Thyroid gland (tissue), 4 donors: ENCODE measurements at regions not wholly inside any gene's neighbourhood (a gene's known extent, or its start where the extent isn't known, plus 50 kb on each side); places are given as distances from the start of the nearest gene placed in this dataset.

Source experiments
- DNase-seq, 2 donors: peaks; one replicate each; pipeline ENCODE4 v3.0.0-alpha.2; 2019
- H3K27ac ChIP-seq, 3 donors: fragments of 200-600 bp; sonication (generic); 1 replicate in 2 of 3; 2 replicates in 1 of 3; pipeline ENCODE4 v1.5.1; 2016 to 2019; ENCODE audit warnings: mild to moderate bottlenecking in 1 of 3, moderate library complexity in 1 of 3
- H3K27me3 ChIP-seq: fragments of 200-600 bp; sonication (generic); one replicate; pipeline ENCODE4 v1.5.1; 2019
- H3K36me3 ChIP-seq, 2 donors: fragments of 200-600 bp; sonication (generic); one replicate each; pipeline ENCODE4 v1.5.1; 2016 to 2019
- H3K4me1 ChIP-seq, 2 donors: fragments of 200-600 bp; sonication (generic); one replicate each; pipeline ENCODE4 v1.5.1; 2017 to 2019
- H3K4me3 ChIP-seq, 3 donors: fragments of 200-600 bp; sonication (generic); replicated peaks in 1 of 3; 1 replicate in 2 of 3; 2 replicates in 1 of 3; pipeline ENCODE4 v1.5.1; 2016; ENCODE audit warnings: mild to moderate bottlenecking in 1 of 3
- H3K9me3 ChIP-seq: fragments of 200-600 bp; sonication (generic); one replicate; pipeline ENCODE4 v1.5.1; 2017
- CTCF ChIP-seq, 6 experiments: fragments of 200-600 bp in 3 of 6; fragments of 450-650 bp in 3 of 6; sonication (generic) in 3 of 6; IDR thresholded peaks; one replicate each; pipeline ENCODE4 v1.5.1; 2016 to 2019; ENCODE audit warnings: antibody characterized with exemption in 6 of 6, mild to moderate bottlenecking in 2 of 6, inconsistent platforms in 1 of 6, moderate library complexity in 1 of 6
- POLR2A ChIP-seq, 2 donors: fragments of 450-650 bp; IDR thresholded peaks; one replicate each; pipeline ENCODE4 v1.6.1; 2017; ENCODE audit warnings: antibody characterized with exemption in 2 of 2, mild to moderate bottlenecking in 2 of 2, moderate library complexity in 1 of 2
- WGBS, 2 donors: methylation state at CpG; one replicate each; pipeline ENCODE4 v1.1.5; 2017; 5-methylcytosine and 5-hydroxymethylcytosine counted together
- intact Hi-C: fragments of 100-400 bp; cut with DNase I; formaldehyde crosslinking; loops from one replicate; pipeline ENCODE4 v1.15.1; 2023

GRCh38 chr21:25220169-25220568 is 387.1 kb downstream of the MRPL39 start:
- DNase-seq: no peak
- H3K36me3 ChIP-seq: no peaks in the 10 kb centered on the region
- H3K27me3 ChIP-seq: no peaks in the 10 kb centered on the region
- H3K4me3 ChIP-seq: no peak overlapping the region
- intact Hi-C loops: no loop called here
- 94 to 98% methylated on average over 1 of the region's 1 CpG for WGBS, 2 donors
- TF ChIP-seq CTCF (IDR thresholded peaks at IDR 0.05): no peak
- H3K4me1 ChIP-seq: no peaks in the 10 kb centered on the region
- H3K27ac ChIP-seq: no peak overlapping the region
- no peaks in the 10 kb centered on the region for H3K9me3 ChIP-seq

DNA sequence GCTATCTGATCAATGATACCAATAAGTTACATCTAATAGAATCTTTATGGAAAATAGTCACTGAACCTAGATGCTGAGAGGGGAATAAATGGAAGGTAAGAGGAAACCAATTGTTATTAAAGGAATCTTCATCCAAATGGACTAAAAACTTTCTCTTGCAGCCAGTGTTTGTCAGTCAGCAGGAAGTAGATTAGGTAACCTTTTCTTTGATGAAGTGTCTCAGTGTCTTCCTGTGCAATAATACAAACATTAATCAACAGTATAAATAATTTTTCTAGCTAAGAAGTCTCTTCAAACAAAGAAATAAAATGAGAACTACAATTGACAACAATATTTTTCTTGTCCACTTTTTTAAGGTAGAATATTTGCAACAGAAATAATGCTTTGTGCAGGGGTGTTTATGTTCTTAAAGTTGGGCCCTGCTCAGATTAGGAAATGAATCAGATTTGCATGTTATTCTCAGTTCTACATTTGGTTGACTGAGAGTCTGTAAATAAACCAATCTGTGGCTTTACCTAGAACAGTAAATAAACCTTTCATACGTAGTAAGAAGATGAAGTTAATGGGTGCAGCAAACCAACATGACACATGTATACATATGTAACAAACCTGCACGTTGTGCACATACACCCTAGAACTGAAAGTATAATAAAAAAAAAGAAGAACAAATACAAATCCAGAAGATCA is 391.4 kb downstream of the MRPL39 start:
- WGBS, 2 donors: 75 to 87% methylated on average over 2 of the region's 2 CpGs
- no peak overlapping the region for H3K4me3 ChIP-seq
- no peak overlapping the region for H3K27ac ChIP-seq
- no peaks in the 10 kb centered on the region for H3K36me3 ChIP-seq
- no peaks in the 10 kb centered on the region for H3K9me3 ChIP-seq
- no peaks in the 10 kb centered on the region for H3K4me1 ChIP-seq
- H3K27me3 ChIP-seq: no peaks in the 10 kb centered on the region
- no peak for TF ChIP-seq CTCF (IDR thresholded peaks at IDR 0.05)
- TF ChIP-seq POLR2A (IDR thresholded peaks at IDR 0.05): no peak
- intact Hi-C loops: no loop called here
- no peak for DNase-seq

DNA sequence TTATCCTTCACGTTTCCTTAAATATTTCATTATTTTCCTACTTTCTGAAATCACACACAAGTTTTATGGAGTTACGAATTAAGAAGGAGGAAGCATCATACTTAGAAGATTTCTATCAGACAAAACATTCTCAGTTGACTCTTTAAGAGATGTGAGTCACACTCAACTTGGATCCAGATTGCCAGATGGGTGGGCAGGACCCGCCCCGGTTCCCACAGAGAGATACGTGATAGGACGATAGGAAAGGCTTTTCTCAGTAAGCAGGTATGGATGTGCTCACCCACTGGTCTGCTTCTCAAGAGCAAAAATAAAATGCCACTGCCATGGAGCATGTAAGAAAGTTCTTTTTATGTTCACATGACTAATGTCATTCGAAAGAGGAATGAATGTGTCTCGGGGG is 392.6 kb downstream of the MRPL39 start:
- TF ChIP-seq CTCF (IDR thresholded peaks at IDR 0.05) (no peak), POLR2A (IDR thresholded peaks at IDR 0.05) (no peak)

GRCh38 chr21:25199944-25200343 is 407.3 kb downstream of the MRPL39 start:
- H3K4me1 ChIP-seq: no peaks in the 10 kb centered on the region
- no peak for TF ChIP-seq POLR2A (IDR thresholded peaks at IDR 0.05)
- WGBS, 2 donors: 80 to 81% methylated on average over 2 of the region's 2 CpGs
- no peak overlapping the region for H3K4me3 ChIP-seq
- intact Hi-C loops: no loop called here
- no peaks in the 10 kb centered on the region for H3K27me3 ChIP-seq
- no peak for DNase-seq
- H3K9me3 ChIP-seq: no peaks in the 10 kb centered on the region
- H3K27ac ChIP-seq: no peak overlapping the region
- no peaks in the 10 kb centered on the region for H3K36me3 ChIP-seq

More for the DNA sequence above, 392.6 kb downstream of the MRPL39 start:
- no peak for DNase-seq
- H3K4me3 ChIP-seq: no peak overlapping the region
- H3K36me3 ChIP-seq: no peaks in the 10 kb centered on the region
- H3K27me3 ChIP-seq: no peaks in the 10 kb centered on the region
- 89 to 91% methylated on average over 8 of the region's 8 CpGs for WGBS, 2 donors
- intact Hi-C loops: no loop called here
- H3K9me3 ChIP-seq: no peaks in the 10 kb centered on the region
- no peaks in the 10 kb centered on the region for H3K4me1 ChIP-seq
- H3K27ac ChIP-seq: no peak overlapping the region

- Histone ChIP-seq H3K4me1 (no peaks in the 10 kb centered on the region), H3K4me3 (no peak overlapping the region), H3K9me3 (no peaks in the 10 kb centered on the region), H3K27ac (no peak overlapping the region), H3K36me3 (no peaks in the 10 kb centered on the region), H3K27me3 (no peaks in the 10 kb centered on the region)
- intact Hi-C loops: no loop called here
- no peak for TF ChIP-seq CTCF (IDR thresholded peaks at IDR 0.05)
- TF ChIP-seq POLR2A (IDR thresholded peaks at IDR 0.05): no peak
- DNase-seq: no peak
Observed at GRCh38 chr21:25191141-25191540, 416.1 kb downstream of the MRPL39 start.
